Stimulated activated CD8-positive, alpha-beta memory T cell treated with anti-CD3 and anti-CD28 coated beads, Interleukin-15, amount 100 ng/mL, for 24 hours (primary cell): ENCODE measurements at regions not wholly inside any gene's neighbourhood (a gene's known extent, or its start where the extent isn't known, plus 50 kb on each side); places are given as distances from the start of the nearest gene placed in this dataset.
"Not testable (repeated sequence)": the region's sequence is repeated elsewhere in the genome, so short reads cannot be mapped to it uniquely, and the experiment has no call there.

Experiments used
- DNase-seq: peaks from one replicate; pipeline ENCODE4 v3.0.0-alpha.2; 2020; ENCODE audit warnings: low read depth

- DNase-seq = not testable (repeated sequence)
Observed at GRCh38 chr1:206256935-206257334, 53.6 kb downstream of the SRGAP2 start.

- not testable (repeated sequence) for DNase-seq
Observed at GRCh38 chr1:206261473-206261872, 58.1 kb downstream of the SRGAP2 start.

GRCh38 chr1:206262424-206262823 is 59.1 kb downstream of the SRGAP2 start:
- not testable (repeated sequence) for DNase-seq

GRCh38 chr1:206264916-206265315 is 61.6 kb downstream of the SRGAP2 start:
- not testable (repeated sequence) for DNase-seq

DNA sequence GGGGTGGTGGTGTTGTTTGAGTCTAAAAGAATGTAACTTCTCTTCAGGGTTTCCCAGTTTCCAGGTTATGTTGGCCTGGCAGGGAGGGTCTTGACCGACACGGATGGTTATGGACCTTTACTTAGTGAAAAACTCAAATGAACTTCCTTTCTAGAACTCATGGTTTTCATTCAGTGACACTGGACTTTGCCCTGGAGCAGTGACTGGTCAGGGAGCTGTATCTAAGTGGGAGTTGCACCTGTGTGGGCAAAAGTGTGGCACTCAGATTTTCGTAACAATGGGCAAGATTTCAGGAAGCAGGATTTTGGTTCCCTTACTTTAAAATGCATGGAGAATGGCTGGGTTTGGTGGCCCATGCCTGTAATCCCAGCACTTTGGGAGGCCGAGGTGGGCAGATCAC is 67.8 kb downstream of the SRGAP2 start:
- DNase-seq = not testable (repeated sequence)

- DNase-seq = not testable (repeated sequence)
Observed at GRCh38 chr1:206273104-206273503, 69.8 kb downstream of the SRGAP2 start.

GRCh38 chr1:206276143-206276542 is 72.8 kb downstream of the SRGAP2 start:
- DNase-seq = not testable (repeated sequence)

GRCh38 chr1:206278683-206279082 is 75.3 kb downstream of the SRGAP2 start:
- not testable (repeated sequence) for DNase-seq

DNA sequence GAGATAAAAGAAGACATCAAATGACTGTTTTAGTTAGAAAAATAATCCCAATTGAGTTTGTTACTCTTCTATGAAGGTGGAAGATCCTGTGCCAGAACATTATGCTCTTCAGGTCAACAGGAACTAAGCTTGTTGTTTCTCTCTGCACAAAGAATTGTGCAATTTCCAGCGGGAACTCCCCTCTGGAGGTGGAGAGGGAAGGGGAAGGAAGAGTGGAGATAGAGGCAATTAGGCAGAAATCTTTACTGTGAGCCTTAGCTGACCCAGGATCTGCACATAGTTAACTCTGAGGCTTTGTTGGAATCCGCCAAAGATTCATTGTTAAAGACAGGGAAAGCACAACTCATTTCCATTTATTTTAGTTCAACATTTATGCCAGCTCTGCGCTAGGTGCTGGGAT is 77.3 kb downstream of the SRGAP2 start:
- not testable (repeated sequence) for DNase-seq

- DNase-seq = not testable (repeated sequence)
Observed at GRCh38 chr1:206281912-206282654, 78.7 kb downstream of the SRGAP2 start.

DNA sequence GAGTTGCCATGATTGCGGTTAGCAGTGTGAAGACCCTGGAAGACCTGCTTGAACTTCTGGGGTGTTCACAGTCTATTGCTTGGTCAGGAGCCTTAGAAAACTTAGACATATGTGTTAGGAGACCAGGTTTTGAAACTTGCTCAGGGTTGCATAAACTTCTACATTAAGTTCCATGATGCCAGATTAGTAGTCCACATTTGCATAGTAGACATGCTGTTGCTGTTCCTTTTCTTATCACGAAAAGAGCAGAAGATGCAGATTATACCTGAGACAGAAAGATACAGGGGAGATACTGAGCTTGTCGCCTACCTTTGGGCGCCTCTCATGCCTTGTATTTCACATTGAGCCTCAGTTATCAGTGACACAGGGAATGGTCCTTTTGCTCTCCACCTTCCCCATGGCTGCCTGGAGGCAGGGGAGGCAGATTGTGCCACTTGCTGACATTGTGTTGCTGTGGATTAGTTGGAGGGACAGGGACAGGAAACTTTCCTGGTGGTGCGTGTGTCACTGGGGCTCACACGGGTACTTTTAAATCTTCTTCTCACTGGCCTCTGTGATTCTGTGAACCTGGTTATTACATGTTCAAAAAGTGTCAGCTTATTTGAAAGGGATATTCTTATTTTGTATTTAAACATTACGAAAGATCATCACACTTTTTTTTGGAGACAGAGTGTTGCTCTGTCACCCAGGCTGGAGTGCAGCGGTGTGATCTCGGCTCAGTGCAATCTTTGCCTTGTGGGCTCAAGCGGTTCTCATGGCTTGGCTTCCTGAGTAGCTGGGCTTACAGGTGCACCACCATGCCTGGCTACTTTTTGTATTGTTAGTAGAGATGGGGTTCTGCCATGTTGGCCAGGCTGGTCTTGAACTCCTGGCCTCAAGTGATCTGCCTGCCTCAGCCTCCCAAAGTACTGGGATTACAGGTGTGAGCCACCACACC is 82.0 kb downstream of the SRGAP2 start:
- not testable (repeated sequence) for DNase-seq

DNA sequence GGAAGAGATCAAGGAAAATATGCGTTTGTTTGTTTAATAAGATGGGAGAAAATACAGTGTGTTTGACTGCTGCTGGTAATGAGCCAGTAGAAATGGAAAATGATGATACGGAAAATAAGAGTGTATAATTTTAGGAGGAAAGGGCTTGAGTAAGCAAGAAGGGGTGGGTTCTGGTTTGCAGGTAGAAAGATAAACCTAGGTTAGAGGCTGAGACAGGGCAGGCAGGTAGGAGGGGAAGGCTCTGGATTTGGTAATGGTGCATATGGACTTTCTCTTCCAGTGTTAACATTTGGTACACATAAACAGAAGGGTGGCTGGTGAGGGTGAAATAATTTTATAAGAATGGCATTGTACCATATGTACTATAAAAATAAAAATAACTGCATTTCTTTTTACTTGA is 84.4 kb downstream of the SRGAP2 start:
- DNase-seq = not testable (repeated sequence)

GRCh38 chr1:206288453-206288852 is 85.1 kb downstream of the SRGAP2 start:
- DNase-seq = not testable (repeated sequence)

DNA sequence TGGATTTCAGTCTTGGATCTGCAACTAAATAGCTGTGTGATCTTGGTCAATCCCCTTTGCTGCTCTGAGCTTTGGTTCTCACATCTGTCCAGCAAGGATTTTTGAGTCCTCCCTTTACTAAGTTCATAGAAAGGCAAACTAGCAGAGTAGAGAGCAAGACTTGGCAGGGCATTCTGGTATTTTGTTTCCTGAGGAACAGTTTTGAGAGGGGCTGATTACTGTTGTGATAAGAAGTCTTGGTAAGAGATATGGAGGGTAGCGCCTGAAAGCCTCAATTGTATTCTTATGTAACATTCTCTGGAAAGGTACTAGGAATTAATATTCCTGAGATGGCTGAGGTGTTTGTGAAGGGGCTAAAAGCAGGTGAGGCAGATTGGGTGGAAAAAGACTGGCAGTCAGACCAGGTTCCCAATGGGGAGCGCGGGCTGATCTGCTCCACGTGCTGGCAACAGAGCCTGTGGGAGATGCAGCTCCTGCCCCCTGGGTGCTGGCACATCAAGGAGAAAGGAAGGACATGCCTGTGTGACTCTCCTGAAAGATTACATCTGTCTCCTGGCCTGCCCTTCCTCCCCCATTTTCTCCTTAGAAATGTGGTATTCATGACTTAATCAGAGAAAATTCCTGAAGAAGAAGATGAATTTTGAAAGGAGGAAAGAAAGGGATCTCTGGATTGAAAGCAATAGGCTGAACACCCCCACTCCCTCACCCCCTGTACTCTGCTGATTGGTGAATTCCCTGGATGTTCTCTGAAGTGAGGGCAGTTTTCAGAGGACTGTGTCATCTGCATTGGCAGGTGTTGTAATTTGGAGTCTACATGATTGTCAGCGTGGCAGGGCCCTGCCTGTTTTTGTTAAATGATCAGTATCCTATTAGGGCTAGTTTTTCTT is 94.0 kb downstream of the SRGAP2 start:
- not testable (repeated sequence) for DNase-seq

DNA sequence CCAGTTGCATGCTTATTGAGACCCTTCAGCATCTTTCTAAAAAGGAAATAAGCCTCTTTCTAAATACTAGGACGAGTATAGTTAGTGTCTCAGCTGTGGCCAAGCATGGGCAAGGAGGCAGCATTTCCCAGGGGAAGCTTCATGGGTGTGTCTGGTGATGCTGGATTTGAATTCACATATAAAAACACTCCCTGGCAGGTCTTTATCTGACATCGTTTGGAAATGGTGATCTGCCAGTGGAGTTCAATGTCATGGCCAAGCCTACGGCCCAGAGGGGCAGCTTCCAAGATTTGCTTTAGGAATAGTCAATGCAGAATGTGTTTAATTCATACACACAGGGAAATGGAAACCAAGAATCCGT is 94.7 kb downstream of the SRGAP2 start:
- not testable (repeated sequence) for DNase-seq

DNA sequence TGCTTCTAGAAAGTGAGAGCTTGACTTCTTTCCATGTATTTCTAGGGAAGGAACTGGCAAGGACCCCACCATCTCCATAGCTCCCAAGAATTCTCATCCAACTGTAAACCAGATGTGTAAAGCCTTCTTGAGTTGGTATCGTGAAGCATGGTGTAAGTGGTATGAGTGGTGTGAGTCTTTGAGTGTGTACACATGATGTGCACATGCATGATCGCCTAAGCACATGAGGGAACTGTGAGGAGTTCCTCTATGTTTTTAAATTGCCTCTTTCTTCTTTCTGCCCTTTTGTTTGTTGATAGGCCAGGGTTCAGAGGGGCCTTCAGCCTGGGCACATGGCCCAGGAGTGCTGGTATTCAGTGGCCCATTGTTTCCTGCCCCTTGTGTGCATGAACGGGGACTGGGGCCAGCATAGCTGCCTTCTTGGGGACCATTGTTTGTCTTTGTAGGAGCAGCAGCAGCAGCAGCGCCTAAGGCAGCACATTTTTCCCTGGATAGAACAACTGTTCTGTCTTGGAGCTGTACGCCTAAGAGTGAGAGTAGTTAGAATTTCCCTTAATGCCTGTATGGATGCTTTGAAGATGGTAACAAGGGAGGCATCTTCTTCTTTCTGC is 95.9 kb downstream of the SRGAP2 start:
- not testable (repeated sequence) for DNase-seq

- not testable (repeated sequence) for DNase-seq
Observed at GRCh38 chr1:206299942-206300341, 96.6 kb downstream of the SRGAP2 start.

- not testable (repeated sequence) for DNase-seq
Observed at GRCh38 chr1:206302056-206302455, 98.7 kb downstream of the SRGAP2 start.

- not testable (repeated sequence) for DNase-seq
Observed at GRCh38 chr1:206307442-206307841, 104.1 kb downstream of the SRGAP2 start.

DNA sequence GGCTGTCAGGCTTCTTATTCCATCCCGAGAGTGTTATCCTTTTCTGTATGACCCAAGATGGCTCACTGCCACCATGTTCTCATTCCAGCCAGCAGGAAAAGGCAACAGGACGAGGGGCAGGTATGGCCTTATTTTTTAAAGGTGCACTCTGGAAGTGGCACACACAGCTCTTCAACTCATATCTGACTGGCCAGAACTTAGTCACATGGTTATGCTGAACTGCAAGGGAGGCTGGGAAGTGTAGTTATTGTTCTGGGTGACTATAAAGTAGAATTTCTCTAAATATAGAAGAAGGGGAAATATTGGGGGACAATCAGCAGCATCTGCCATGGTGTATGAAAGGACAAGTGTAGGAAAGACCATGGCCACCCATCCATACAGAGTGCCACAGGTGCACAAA is 107.6 kb downstream of the SRGAP2 start:
- DNase-seq = not testable (repeated sequence)

DNA sequence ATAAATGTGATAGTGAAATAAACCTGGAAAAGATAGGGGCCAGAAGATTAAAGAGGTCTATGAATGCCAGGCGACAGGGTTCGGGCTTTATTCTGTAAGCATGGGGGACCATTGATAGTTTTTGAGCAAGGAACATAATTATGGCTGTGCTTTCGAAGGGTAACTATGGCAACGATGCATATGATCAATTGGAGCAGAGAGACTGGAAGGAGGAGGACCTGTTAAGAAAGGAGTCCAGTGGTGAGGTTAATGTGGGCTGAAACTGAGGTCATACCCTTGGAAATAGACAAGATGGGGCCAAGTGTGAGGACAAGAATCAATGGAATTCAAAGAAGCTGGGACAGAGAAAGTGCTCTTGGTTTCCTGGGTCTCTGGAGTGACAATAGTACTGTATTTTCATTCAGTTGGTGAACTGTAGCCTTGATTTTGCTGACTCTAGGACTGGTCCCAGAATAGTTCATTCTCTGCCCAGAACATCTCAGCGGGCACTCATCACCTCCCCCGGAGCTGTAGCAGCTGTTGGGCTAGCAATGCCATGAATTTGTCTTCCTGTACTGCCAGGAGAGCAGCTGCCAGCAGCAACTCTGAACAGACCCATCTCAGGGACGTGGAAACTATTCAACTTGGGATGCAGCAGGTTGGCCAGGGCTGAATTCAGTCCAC is 108.4 kb downstream of the SRGAP2 start:
- not testable (repeated sequence) for DNase-seq
